GM18511 (cell line): ENCODE measurements at regions not wholly inside any gene's neighbourhood (a gene's known extent, or its start where the extent isn't known, plus 50 kb on each side); places are given as distances from the start of the nearest gene placed in this dataset.

Experiments
- ATAC-seq: cut with Tn5 transposase; IDR thresholded peaks from one replicate; pipeline ENCODE4 v1.9.1; 2021; ENCODE audit warnings: mild to moderate bottlenecking, moderate library complexity; ENCODE audit not compliant: unreplicated experiment

- no peak for ATAC-seq
Observed at GRCh38 chr17:5861246-5861645, 208.9 kb upstream of the WSCD1 start.

GRCh38 chr17:5861854-5862253 is 208.3 kb upstream of the WSCD1 start:
- no peak for ATAC-seq

- no peak for ATAC-seq
Observed at GRCh38 chr17:5862395-5862794, 207.8 kb upstream of the WSCD1 start.

- ATAC-seq: no peak
Observed at GRCh38 chr17:5864741-5865657, 205.2 kb upstream of the WSCD1 start.

- no peak for ATAC-seq
Observed at GRCh38 chr17:5866978-5867377, 203.2 kb upstream of the WSCD1 start.

GRCh38 chr17:5869041-5869745 is 201.0 kb upstream of the WSCD1 start:
- no peak for ATAC-seq

GRCh38 chr17:5870231-5870953 is 199.8 kb upstream of the WSCD1 start:
- no peak for ATAC-seq

GRCh38 chr17:5871666-5872065 is 198.5 kb upstream of the WSCD1 start:
- ATAC-seq: no peak

GRCh38 chr17:5872831-5873230 is 197.3 kb upstream of the WSCD1 start:
- ATAC-seq: no peak

GRCh38 chr17:5873781-5874180 is 196.4 kb upstream of the WSCD1 start:
- ATAC-seq: no peak

GRCh38 chr17:5874486-5874885 is 195.7 kb upstream of the WSCD1 start:
- no peak for ATAC-seq

GRCh38 chr17:5877366-5877765 is 192.8 kb upstream of the WSCD1 start:
- ATAC-seq: no peak

GRCh38 chr17:5877948-5878347 is 192.2 kb upstream of the WSCD1 start:
- ATAC-seq: no peak

- no peak for ATAC-seq
Observed at GRCh38 chr17:5881849-5882248, 188.3 kb upstream of the WSCD1 start.

- ATAC-seq: no peak
Observed at GRCh38 chr17:5883775-5884665, 186.2 kb upstream of the WSCD1 start.

- no peak for ATAC-seq
Observed at GRCh38 chr17:5885336-5885735, 184.8 kb upstream of the WSCD1 start.

- ATAC-seq: no peak
Observed at GRCh38 chr17:5888811-5889210, 181.4 kb upstream of the WSCD1 start.

GRCh38 chr17:5892921-5893675 is 177.1 kb upstream of the WSCD1 start:
- no peak for ATAC-seq

GRCh38 chr17:5893741-5894140 is 176.4 kb upstream of the WSCD1 start:
- no peak for ATAC-seq

GRCh38 chr17:5895276-5895675 is 174.9 kb upstream of the WSCD1 start:
- ATAC-seq: no peak
